AG08396 (cell line): ENCODE measurements at regions not wholly inside any gene's neighbourhood (a gene's known extent, or its start where the extent isn't known, plus 50 kb on each side); places are given as distances from the start of the nearest gene placed in this dataset.

Experiments
- DNase-seq: peaks from one replicate; pipeline ENCODE4 v3.0.0; 2012; ENCODE audit warnings: low spot score, mixed read lengths

DNA sequence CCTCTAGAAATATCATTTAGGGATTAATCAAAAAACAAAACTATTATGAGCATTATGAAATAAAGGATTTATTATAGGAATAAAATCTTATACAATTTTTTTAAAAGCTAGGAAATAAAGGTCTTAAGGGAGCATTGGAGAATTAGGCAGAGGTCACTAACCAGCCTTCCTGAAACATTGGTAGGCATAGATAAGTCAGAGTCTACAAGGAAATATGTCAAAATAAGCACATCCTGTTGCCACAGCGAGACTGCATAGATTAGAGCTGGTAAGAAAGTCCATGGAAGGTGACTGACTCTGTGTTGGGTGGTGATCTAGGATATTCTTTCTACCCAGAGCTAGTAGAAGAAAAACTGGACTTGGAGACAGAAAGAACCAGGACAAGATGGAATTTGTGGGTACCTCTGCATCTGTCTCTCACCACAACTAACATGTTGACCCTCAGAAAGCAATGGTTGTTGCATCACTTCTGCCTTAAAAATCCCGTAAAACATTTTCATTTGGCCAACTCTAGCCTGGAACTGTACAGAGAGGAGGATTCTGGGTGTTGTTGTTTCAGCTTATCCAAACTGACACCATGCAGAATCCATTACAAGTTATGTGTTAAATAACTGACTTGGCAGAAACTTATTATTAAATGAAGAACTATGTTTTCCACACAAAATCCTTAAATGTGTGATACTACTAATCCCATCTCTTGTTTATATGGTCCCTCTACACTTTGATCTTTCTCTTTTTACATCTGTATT, 77.1 kb downstream of the FBXO5 start:
- no peak for DNase-seq

DNA sequence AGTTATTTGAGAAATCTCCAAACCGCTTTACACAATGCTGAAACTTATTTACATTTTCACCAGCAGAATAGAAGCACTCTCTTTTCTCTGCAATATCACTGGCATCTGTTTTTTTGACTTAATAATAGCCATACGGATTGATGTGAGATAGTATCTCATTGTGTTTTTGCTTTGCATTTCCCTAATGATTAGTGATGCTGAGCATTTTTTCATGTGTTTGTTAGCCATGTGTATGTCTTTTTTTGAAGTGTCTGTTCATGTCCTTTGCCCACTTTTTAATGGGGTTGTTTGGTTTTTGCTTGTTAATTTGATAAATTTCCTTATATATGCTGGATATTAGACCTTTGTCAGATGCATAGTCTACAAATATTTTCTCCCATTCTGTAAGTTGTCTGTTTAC, 73.6 kb downstream of the FBXO5 start:
- DNase-seq: no peak

DNA sequence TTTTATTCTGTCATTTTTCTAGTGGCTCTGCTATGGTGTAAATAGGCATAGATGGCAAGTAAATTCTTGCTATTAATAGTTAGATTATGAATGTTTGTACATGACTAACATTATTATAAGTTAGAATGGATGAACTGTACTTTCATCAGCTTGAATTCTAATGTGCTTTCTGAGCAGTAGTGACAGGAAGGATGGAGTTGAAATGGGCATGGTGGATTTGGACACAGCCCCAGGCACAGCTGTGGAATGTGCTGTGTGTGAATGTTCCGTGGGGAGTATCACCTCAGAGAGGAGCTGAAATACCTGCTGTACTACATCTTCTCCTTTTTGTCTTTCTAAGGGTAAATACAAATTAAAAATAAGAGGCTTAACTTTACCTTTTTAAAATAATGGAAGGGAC, 66.8 kb downstream of the FBXO5 start:
- DNase-seq: no peak

DNA sequence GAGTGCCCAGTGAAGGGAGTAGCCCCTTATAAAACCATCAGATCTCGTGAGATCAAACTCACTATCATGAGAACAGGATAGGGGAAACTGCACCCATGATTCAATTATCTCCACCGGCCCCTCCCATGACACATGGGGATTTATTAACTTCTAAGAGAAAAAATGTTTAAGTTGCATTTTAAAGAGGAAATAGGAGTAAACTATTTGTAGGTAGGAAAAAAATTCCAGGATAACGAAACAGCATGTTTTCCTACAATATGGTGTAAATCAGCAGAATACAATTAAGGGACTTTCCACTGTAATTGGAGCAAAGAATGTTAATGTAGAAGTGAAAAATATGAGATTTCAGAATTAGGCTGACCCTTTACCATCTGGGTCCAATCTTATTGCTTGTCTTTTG, 63.9 kb downstream of the FBXO5 start:
- no peak for DNase-seq

DNA sequence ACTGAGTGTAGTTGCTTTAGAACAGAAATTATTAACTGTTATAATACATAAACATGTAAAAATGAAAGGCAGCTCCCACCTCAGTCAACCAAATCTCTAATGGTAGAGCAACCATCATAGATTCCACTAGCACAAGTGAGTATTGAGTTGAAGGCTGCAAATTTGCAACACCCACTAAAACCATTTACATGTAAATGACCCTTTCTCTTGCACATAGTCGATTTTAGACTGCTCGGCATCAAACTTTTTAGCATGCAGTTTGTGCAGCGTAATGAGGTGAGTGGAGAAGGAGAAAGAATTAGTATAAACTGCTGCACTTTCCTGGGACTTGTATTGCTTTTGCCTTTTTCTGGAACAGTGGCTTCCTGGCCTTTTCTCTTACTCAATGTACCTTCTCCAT, 62.8 kb downstream of the FBXO5 start:
- DNase-seq: no peak
